ENCODE measurements at regions not wholly inside any gene's neighbourhood (a gene's known extent, or its start where the extent isn't known, plus 50 kb on each side); places are given as distances from the start of the nearest gene placed in this dataset.

- no peak overlapping the region for H3K4me3 Mint-ChIP-seq (ENCODE audit: unreplicated experiment)
- H3K36me3 Mint-ChIP-seq (ENCODE audit: low read depth), result no peaks in the 10 kb centered on the region
- H3K4me1 Mint-ChIP-seq (ENCODE audit: low read depth), result peaks cover 14% of the 10 kb centered on the region
- no peak for DNase-seq (ENCODE audit: low spot score)
- peaks cover 3% of the 10 kb centered on the region for H3K9me3 Mint-ChIP-seq (ENCODE audit: low read depth)
- TF ChIP-seq, protein P1, sequence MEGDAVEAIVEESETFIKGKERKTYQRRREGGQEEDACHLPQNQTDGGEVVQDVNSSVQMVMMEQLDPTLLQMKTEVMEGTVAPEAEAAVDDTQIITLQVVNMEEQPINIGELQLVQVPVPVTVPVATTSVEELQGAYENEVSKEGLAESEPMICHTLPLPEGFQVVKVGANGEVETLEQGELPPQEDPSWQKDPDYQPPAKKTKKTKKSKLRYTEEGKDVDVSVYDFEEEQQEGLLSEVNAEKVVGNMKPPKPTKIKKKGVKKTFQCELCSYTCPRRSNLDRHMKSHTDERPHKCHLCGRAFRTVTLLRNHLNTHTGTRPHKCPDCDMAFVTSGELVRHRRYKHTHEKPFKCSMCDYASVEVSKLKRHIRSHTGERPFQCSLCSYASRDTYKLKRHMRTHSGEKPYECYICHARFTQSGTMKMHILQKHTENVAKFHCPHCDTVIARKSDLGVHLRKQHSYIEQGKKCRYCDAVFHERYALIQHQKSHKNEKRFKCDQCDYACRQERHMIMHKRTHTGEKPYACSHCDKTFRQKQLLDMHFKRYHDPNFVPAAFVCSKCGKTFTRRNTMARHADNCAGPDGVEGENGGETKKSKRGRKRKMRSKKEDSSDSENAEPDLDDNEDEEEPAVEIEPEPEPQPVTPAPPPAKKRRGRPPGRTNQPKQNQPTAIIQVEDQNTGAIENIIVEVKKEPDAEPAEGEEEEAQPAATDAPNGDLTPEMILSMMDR (IDR thresholded peaks at IDR 0.05), result no peak
- no peak overlapping the region for H3K27ac Mint-ChIP-seq (ENCODE audit: unreplicated experiment)
- no peaks in the 10 kb centered on the region for H3K27me3 Mint-ChIP-seq (ENCODE audit: low read depth)
Measured at GRCh38 chr4:141899541-141899940, 263.2 kb downstream of the IL15 start.

GRCh38 chr4:141900856-141901255 is 264.5 kb downstream of the IL15 start:
- Mint-ChIP-seq H3K36me3 (ENCODE audit: low read depth) (no peaks in the 10 kb centered on the region), H3K4me3 (ENCODE audit: unreplicated experiment) (no peak overlapping the region), H3K27me3 (ENCODE audit: low read depth) (no peaks in the 10 kb centered on the region), H3K4me1 (ENCODE audit: low read depth) (peaks cover 14% of the 10 kb centered on the region), H3K27ac (ENCODE audit: unreplicated experiment) (no peak overlapping the region), H3K9me3 (ENCODE audit: low read depth) (peaks cover 5% of the 10 kb centered on the region)
- TF ChIP-seq, protein P1 (IDR thresholded peaks at IDR 0.05), result no peak
- no peak for DNase-seq (ENCODE audit: low spot score)

DNA sequence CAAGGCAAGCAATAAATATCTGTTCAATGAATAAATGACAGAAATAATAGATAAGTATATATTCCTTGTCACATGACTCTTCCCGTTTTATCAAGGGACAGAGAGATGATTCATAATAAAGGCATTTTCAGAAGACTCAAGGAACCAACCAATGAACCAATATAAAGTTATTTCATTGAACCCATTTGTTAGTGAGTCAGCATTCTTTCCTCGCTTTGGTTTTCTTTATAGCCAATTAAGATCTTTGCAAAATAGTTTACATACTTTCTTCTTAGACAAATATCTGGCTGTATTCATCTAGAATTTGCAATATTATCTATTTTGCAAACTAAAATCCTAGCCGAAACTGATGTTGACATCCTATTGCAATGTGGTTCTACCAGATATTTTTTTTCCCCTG is 269.4 kb downstream of the IL15 start:
- Mint-ChIP-seq H3K4me3 (ENCODE audit: unreplicated experiment) (no peak overlapping the region), H3K27ac (ENCODE audit: unreplicated experiment) (no peak overlapping the region), H3K36me3 (ENCODE audit: low read depth) (no peaks in the 10 kb centered on the region), H3K27me3 (ENCODE audit: low read depth) (no peaks in the 10 kb centered on the region), H3K4me1 (ENCODE audit: low read depth) (no peaks in the 10 kb centered on the region), H3K9me3 (ENCODE audit: low read depth) (peaks cover 5% of the 10 kb centered on the region)
- no peak for DNase-seq (ENCODE audit: low spot score)
- TF ChIP-seq, protein P1 (IDR thresholded peaks at IDR 0.05), result no peak

DNA sequence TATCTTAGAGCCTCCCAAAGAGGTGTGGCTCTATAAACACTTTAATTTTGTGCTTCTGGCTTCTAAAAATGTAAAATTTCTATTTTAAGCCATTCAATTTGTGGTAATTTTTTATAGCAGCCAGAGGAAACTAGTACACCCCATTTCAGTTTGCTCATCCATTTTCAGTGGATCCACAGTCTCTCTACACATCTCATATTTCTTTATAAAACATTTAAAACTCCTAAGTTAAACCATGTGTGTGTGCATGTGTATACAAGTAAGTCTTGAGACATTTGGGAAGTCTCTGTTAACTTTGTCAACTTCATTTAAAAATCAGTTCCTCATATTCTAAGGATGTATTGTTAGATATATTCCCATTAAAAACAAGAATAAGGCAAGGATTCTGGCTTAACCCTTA is 273.2 kb downstream of the IL15 start:
- no peak for DNase-seq (ENCODE audit: low spot score)
- Mint-ChIP-seq H3K4me1 (ENCODE audit: low read depth) (no peaks in the 10 kb centered on the region), H3K9me3 (ENCODE audit: low read depth) (peaks cover 2% of the 10 kb centered on the region), H3K27ac (ENCODE audit: unreplicated experiment) (no peak overlapping the region), H3K4me3 (ENCODE audit: unreplicated experiment) (no peak overlapping the region), H3K27me3 (ENCODE audit: low read depth) (no peaks in the 10 kb centered on the region), H3K36me3 (ENCODE audit: low read depth) (no peaks in the 10 kb centered on the region)
- TF ChIP-seq, protein P1 (IDR thresholded peaks at IDR 0.05), result no peak

GRCh38 chr4:141912831-141913230 is 276.4 kb downstream of the IL15 start:
- Mint-ChIP-seq H3K36me3 (ENCODE audit: low read depth) (no peaks in the 10 kb centered on the region), H3K4me1 (ENCODE audit: low read depth) (no peaks in the 10 kb centered on the region), H3K27ac (ENCODE audit: unreplicated experiment) (no peak overlapping the region), H3K27me3 (ENCODE audit: low read depth) (no peaks in the 10 kb centered on the region), H3K9me3 (ENCODE audit: low read depth) (no peaks in the 10 kb centered on the region), H3K4me3 (ENCODE audit: unreplicated experiment) (no peak overlapping the region)
- TF ChIP-seq, protein P1 (IDR thresholded peaks at IDR 0.05), result no peak
- no peak for DNase-seq (ENCODE audit: low spot score)

Data from chondrocyte (in vitro differentiated cells).